ENCODE measurements at regions not wholly inside any gene's neighbourhood (a gene's known extent, or its start where the extent isn't known, plus 50 kb on each side); places are given as distances from the start of the nearest gene placed in this dataset.

DNA sequence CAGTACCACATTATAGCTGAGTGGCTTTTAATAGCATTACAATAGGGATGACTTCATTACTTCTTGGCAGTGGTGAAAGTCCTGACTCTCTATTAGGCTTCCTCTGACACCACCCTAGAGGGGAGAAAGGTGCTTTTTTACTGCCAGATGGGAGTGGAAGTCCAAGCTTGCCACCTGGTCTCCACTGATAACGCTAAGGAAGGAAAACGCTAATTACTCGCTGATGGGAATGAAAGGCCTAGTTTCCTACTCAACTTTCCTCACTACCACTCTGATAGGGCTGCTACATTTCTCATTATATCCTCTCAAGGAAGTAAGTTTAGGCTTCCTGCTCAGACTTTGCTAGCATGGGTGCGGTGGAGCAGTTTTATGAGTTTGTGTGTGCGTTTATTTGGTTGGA, 62.3 kb upstream of the PAGE3 start:
- DNase-seq, result no peak
- Histone ChIP-seq H3K4me1 (no peaks in the 10 kb centered on the region), H3K27ac (no peak overlapping the region), H3K4me3 (no peak overlapping the region), H3K36me3 (no peaks in the 10 kb centered on the region), H3K9me3 (peaks cover 0 to 2% (median 0%) of the 10 kb centered on the region in 4 donors), H3K27me3 (no peaks in the 10 kb centered on the region)
- intact Hi-C loops (cut with DNase I), result no loop called here
- WGBS (ENCODE audit: insufficient coverage, low coverage, low lambda C conversion rate, missing lambda C conversion rate), result 45% methylated on average over 5 of the region's 5 CpGs
- TF ChIP-seq, protein P1, sequence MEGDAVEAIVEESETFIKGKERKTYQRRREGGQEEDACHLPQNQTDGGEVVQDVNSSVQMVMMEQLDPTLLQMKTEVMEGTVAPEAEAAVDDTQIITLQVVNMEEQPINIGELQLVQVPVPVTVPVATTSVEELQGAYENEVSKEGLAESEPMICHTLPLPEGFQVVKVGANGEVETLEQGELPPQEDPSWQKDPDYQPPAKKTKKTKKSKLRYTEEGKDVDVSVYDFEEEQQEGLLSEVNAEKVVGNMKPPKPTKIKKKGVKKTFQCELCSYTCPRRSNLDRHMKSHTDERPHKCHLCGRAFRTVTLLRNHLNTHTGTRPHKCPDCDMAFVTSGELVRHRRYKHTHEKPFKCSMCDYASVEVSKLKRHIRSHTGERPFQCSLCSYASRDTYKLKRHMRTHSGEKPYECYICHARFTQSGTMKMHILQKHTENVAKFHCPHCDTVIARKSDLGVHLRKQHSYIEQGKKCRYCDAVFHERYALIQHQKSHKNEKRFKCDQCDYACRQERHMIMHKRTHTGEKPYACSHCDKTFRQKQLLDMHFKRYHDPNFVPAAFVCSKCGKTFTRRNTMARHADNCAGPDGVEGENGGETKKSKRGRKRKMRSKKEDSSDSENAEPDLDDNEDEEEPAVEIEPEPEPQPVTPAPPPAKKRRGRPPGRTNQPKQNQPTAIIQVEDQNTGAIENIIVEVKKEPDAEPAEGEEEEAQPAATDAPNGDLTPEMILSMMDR (IDR thresholded peaks at IDR 0.05), result no peak
- no peak for TF ChIP-seq POLR2A (IDR thresholded peaks at IDR 0.05)
- ATAC-seq, result peak in 1 of 4 donors; percentile 55

DNA sequence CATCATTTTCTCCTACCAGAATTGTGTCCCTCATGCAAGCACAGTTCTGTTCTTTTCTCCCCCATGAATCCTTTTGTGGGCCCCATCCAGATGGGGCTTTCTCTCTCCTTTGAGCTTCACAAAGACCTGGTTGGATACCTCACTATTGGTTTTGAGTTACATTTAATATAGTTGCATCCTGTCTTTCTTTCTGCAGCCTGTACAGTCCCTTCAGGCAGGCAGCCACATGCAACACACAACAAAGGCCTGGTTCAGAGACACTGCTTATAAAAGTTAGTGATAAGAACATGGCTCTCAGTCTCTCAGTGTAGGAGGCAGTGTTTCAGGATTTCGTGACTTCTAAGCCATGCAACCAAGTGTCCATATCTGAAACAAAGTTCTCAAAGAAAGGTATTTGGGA, 70.6 kb upstream of the PAGE3 start:
- WGBS (ENCODE audit: insufficient coverage, low coverage, low lambda C conversion rate, missing lambda C conversion rate), result 23% methylated on average over 1 of the region's 1 CpG
- ATAC-seq (no peak), DNase-seq (no peak)
- Histone ChIP-seq H3K27me3 (no peaks in the 10 kb centered on the region), H3K36me3 (no peaks in the 10 kb centered on the region), H3K4me3 (no peak overlapping the region), H3K4me1 (no peaks in the 10 kb centered on the region), H3K27ac (no peak overlapping the region), H3K9me3 (no peaks in the 10 kb centered on the region)
- TF ChIP-seq POLR2A (IDR thresholded peaks at IDR 0.05), result no peak
- TF ChIP-seq, protein P1 (IDR thresholded peaks at IDR 0.05), result no peak
- intact Hi-C loops (cut with DNase I), result no loop called here

DNA sequence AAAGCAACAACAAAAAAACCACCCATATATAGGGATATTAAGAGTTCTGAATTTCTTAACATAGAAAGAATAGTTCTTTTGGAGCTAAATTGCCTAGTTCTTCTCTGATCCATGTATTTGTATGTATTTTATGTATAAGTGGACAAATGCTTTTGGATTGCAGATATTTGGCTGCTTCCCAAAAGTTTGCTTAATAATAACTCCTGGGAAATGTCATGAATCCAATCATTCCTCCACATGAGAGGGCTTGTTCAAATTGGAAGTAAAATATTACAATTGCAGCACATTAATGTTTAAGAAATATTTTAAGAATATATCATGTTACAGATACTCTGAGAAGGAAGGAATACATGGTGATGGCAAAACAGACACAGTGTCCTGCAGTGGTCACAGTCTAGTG, 71.5 kb upstream of the PAGE3 start:
- Histone ChIP-seq H3K36me3 (no peaks in the 10 kb centered on the region), H3K27me3 (no peaks in the 10 kb centered on the region), H3K27ac (no peak overlapping the region), H3K9me3 (no peaks in the 10 kb centered on the region), H3K4me3 (no peak overlapping the region), H3K4me1 (no peaks in the 10 kb centered on the region)
- DNase-seq (no peak), ATAC-seq (no peak)
- TF ChIP-seq, protein P1 (IDR thresholded peaks at IDR 0.05), result no peak
- TF ChIP-seq POLR2A (IDR thresholded peaks at IDR 0.05), result no peak
- intact Hi-C loops (cut with DNase I), result no loop called here

DNA sequence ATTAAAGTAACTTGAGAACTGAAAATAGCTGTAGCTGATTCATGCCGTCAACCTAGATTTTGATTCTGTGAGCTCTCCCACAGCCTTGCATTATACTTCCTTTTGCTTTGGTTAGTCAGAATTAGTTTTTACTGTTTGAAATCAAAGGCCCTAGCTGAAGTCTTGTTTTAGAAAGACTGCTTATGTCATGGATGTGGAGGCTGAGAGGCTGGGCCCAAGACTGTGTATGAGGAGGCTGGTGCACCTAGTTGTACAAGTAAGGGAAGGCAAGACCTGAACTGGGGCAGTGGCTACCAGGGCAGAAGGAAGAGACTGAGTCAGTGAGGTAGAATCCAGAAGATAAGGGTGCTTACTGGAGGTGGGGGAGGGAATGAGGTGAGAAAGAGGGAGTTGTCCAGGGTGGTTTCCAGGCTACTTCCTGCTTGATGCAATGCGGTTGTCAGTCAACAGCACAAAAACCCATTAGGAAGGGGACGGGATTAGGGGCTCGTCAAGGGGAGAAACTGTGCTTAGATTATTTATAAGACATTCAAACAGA, 76.2 kb upstream of the PAGE3 start:
- no peak for ATAC-seq
- DNase-seq, result no peak
- no peak for TF ChIP-seq POLR2A (IDR thresholded peaks at IDR 0.05)
- TF ChIP-seq, protein P1 (IDR thresholded peaks at IDR 0.05), result no peak

More for the DNA sequence above, 76.2 kb upstream of the PAGE3 start:
- no peaks in the 10 kb centered on the region for H3K36me3 ChIP-seq
- H3K4me3 ChIP-seq, result no peak overlapping the region
- intact Hi-C loops (cut with DNase I), result no loop called here
- WGBS (ENCODE audit: insufficient coverage, low coverage, low lambda C conversion rate, missing lambda C conversion rate), result 44% methylated on average over 4 of the region's 4 CpGs
- H3K27me3 ChIP-seq, result peaks cover 0 to 6% of the 10 kb centered on the region in 2 donors
- no peaks in the 10 kb centered on the region for H3K9me3 ChIP-seq
- no peak overlapping the region for H3K27ac ChIP-seq
- no peaks in the 10 kb centered on the region for H3K4me1 ChIP-seq
